Fibroblast of villous mesenchyme (primary cell): ENCODE measurements at regions not wholly inside any gene's neighbourhood (a gene's known extent, or its start where the extent isn't known, plus 50 kb on each side); places are given as distances from the start of the nearest gene placed in this dataset.

Source experiments
- DNase-seq: peaks from one replicate; pipeline ENCODE4 v3.0.0-alpha.2; 2010; ENCODE audit warnings: low read depth
- H3K4me3 ChIP-seq: 2 replicates; pipeline ENCODE4 v1.5.1; 2011; ENCODE audit warnings: low read depth, mild to moderate bottlenecking, low read length
- CTCF ChIP-seq: IDR thresholded peaks from 2 replicates; pipeline ENCODE4 v1.5.1; 2012; ENCODE audit warnings: low read depth, mild to moderate bottlenecking, low read length; ENCODE audit not compliant: insufficient read depth

- no peak overlapping the region for H3K4me3 ChIP-seq
- no peak for TF ChIP-seq CTCF
- no peak for DNase-seq
These were observed 304.8 kb downstream of the PCNX1 start for GRCh38 chr14:71212093-71212492.

- H3K4me3 ChIP-seq, result no peak overlapping the region
- no peak for TF ChIP-seq CTCF
- DNase-seq, result no peak
These were observed 305.4 kb downstream of the PCNX1 start for GRCh38 chr14:71212683-71213107.

GRCh38 chr14:71214241-71214640 is 307.0 kb downstream of the PCNX1 start:
- TF ChIP-seq CTCF, result no peak
- no peak overlapping the region for H3K4me3 ChIP-seq
- DNase-seq, result no peak

- no peak for DNase-seq
- no peak for TF ChIP-seq CTCF
These were observed 313.2 kb downstream of the PCNX1 start for GRCh38 chr14:71220462-71220861.

GRCh38 chr14:71221119-71221518 is 313.9 kb downstream of the PCNX1 start:
- no peak for TF ChIP-seq CTCF
- no peak overlapping the region for H3K4me3 ChIP-seq
- no peak for DNase-seq

More at GRCh38 chr14:71220462-71220861, 313.2 kb downstream of the PCNX1 start:
- no peak overlapping the region for H3K4me3 ChIP-seq

- no peak overlapping the region for H3K4me3 ChIP-seq
- DNase-seq, result peak; percentile 35
These were observed 317.9 kb downstream of the PCNX1 start for GRCh38 chr14:71225113-71225512.

More at GRCh38 chr14:71225113-71225512, 317.9 kb downstream of the PCNX1 start:
- no peak for TF ChIP-seq CTCF
